Ovary (tissue), 3 donors: ENCODE measurements at regions not wholly inside any gene's neighbourhood (a gene's known extent, or its start where the extent isn't known, plus 50 kb on each side); places are given as distances from the start of the nearest gene placed in this dataset.

Source experiments
- CTCF ChIP-seq, 3 donors: fragments of 450-650 bp in 2 of 3; fragments of 200-600 bp in 1 of 3; IDR thresholded peaks; one replicate each; pipeline versions ENCODE4 v1.5.1 to v1.8.0; 2016 to 2022; ENCODE audit warnings: antibody characterized with exemption in 3 of 3, mild to moderate bottlenecking in 1 of 3
- EP300 ChIP-seq: sonication (generic); formaldehyde crosslinking; IDR thresholded peaks from one replicate; pipeline ENCODE4 v1.6.1; 2017; ENCODE audit warnings: antibody characterized with exemption
- POLR2A ChIP-seq: fragments of 450-650 bp; IDR thresholded peaks from one replicate; pipeline ENCODE4 v1.6.1; 2017; ENCODE audit warnings: antibody characterized with exemption, mild to moderate bottlenecking, moderate library complexity
- donor health status: DM: no; HTN: no; CAD: no.

DNA sequence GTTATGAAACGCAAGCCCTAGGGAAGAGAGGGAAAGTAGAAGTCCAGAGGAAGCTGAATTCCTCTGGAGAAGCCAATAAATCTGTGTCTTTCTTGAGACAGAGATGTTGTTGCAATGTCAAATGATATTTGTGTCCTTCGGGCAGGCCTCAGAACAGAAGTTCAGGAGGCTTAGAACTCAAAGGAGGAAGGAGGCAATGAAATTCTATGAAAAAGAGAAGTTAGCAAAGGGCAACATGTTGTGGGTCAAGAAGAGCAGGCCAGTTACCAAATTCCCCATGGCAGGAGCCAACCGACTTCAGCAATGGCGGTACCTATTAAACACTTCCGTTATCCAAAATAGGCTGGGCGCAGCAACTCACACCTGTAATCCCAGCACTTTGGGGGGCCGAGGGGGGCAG lies 109.0 kb upstream of the DHX40 start:
- no peak for TF ChIP-seq POLR2A
- TF ChIP-seq EP300, result no peak
- no peak for TF ChIP-seq CTCF (IDR thresholded peaks at IDR 0.05)
